ENCODE measurements at regions not wholly inside any gene's neighbourhood (a gene's known extent, or its start where the extent isn't known, plus 50 kb on each side); places are given as distances from the start of the nearest gene placed in this dataset.

- Histone ChIP-seq H3K27ac (ENCODE audit: extremely low read depth, low read depth, low read length) (no peak overlapping the region), H3K36me3 (ENCODE audit: control insufficient read depth in 2 of 2, insufficient read depth in 1 of 2, low read length in 2 of 2) (no peaks in the 10 kb centered on the region), H3K4me3 (ENCODE audit: low read depth, low read length) (no peak overlapping the region), H3K9me3 (ENCODE audit: control insufficient read depth, insufficient read depth, low read depth, low read length) (no peaks in the 10 kb centered on the region), H3K4me1 (ENCODE audit: control insufficient read depth, insufficient read depth, low read length) (no peaks in the 10 kb centered on the region)
- CTCF ChIA-PET: interaction anchor here (0.5 to 0.8 kb wide), 3 partner anchors 45 to 1424 kb away, joined by 3 to 5 read pairs (median 3); no protein-coding TSS in a partner anchor
- POLR2A ChIA-PET: no interaction called here
- TF ChIP-seq ZBTB20 (tag by site-specific recombination; IDR thresholded peaks at IDR 0.05): no peak
- no peak for TF ChIP-seq SP7 (tag by site-specific recombination; IDR thresholded peaks at IDR 0.05)
- TF ChIP-seq ZNF701 (tag by site-specific recombination; IDR thresholded peaks at IDR 0.05): no peak
- TF ChIP-seq ZSCAN4 (tag by site-specific recombination; IDR thresholded peaks at IDR 0.05): no peak
- no peak for TF ChIP-seq ZNF777 (tag by site-specific recombination; IDR thresholded peaks at IDR 0.05; ENCODE audit: borderline replicate concordance)
- TF ChIP-seq, protein P1, sequence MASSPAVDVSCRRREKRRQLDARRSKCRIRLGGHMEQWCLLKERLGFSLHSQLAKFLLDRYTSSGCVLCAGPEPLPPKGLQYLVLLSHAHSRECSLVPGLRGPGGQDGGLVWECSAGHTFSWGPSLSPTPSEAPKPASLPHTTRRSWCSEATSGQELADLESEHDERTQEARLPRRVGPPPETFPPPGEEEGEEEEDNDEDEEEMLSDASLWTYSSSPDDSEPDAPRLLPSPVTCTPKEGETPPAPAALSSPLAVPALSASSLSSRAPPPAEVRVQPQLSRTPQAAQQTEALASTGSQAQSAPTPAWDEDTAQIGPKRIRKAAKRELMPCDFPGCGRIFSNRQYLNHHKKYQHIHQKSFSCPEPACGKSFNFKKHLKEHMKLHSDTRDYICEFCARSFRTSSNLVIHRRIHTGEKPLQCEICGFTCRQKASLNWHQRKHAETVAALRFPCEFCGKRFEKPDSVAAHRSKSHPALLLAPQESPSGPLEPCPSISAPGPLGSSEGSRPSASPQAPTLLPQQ (tag by site-specific recombination; IDR thresholded peaks at IDR 0.05): no peak
- no peak for TF ChIP-seq ZNF211 (tag by site-specific recombination; IDR thresholded peaks at IDR 0.05; ENCODE audit: low read depth)
- no peak for TF ChIP-seq ZFP69B (tag by site-specific recombination; IDR thresholded peaks at IDR 0.05)
- TF ChIP-seq, protein P2, sequence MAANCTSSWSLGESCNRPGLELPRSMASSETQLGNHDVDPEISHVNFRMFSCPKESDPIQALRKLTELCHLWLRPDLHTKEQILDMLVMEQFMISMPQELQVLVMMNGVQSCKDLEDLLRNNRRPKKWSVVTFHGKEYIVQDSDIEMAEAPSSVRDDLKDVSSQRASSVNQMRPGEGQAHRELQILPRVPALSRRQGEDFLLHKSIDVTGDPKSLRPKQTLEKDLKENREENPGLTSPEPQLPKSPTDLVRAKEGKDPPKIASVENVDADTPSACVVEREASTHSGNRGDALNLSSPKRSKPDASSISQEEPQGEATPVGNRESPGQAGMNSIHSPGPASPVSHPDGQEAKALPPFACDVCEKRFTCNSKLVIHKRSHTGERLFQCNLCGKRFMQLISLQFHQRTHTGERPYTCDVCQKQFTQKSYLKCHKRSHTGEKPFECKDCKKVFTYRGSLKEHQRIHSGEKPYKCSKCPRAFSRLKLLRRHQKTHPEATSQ (tag by site-specific recombination; IDR thresholded peaks at IDR 0.05): no peak
- TF ChIP-seq KLF1 (tag by site-specific recombination; IDR thresholded peaks at IDR 0.05): no peak
- TF ChIP-seq, protein P3, sequence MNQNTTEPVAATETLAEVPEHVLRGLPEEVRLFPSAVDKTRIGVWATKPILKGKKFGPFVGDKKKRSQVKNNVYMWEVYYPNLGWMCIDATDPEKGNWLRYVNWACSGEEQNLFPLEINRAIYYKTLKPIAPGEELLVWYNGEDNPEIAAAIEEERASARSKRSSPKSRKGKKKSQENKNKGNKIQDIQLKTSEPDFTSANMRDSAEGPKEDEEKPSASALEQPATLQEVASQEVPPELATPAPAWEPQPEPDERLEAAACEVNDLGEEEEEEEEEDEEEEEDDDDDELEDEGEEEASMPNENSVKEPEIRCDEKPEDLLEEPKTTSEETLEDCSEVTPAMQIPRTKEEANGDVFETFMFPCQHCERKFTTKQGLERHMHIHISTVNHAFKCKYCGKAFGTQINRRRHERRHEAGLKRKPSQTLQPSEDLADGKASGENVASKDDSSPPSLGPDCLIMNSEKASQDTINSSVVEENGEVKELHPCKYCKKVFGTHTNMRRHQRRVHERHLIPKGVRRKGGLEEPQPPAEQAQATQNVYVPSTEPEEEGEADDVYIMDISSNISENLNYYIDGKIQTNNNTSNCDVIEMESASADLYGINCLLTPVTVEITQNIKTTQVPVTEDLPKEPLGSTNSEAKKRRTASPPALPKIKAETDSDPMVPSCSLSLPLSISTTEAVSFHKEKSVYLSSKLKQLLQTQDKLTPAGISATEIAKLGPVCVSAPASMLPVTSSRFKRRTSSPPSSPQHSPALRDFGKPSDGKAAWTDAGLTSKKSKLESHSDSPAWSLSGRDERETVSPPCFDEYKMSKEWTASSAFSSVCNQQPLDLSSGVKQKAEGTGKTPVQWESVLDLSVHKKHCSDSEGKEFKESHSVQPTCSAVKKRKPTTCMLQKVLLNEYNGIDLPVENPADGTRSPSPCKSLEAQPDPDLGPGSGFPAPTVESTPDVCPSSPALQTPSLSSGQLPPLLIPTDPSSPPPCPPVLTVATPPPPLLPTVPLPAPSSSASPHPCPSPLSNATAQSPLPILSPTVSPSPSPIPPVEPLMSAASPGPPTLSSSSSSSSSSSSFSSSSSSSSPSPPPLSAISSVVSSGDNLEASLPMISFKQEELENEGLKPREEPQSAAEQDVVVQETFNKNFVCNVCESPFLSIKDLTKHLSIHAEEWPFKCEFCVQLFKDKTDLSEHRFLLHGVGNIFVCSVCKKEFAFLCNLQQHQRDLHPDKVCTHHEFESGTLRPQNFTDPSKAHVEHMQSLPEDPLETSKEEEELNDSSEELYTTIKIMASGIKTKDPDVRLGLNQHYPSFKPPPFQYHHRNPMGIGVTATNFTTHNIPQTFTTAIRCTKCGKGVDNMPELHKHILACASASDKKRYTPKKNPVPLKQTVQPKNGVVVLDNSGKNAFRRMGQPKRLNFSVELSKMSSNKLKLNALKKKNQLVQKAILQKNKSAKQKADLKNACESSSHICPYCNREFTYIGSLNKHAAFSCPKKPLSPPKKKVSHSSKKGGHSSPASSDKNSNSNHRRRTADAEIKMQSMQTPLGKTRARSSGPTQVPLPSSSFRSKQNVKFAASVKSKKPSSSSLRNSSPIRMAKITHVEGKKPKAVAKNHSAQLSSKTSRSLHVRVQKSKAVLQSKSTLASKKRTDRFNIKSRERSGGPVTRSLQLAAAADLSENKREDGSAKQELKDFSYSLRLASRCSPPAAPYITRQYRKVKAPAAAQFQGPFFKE (tag by site-specific recombination; IDR thresholded peaks at IDR 0.05; ENCODE audit: borderline replicate concordance): no peak
- TF ChIP-seq ZNF146 (tag by site-specific recombination; IDR thresholded peaks at IDR 0.05): no peak
- TF ChIP-seq MZF1 (tag by site-specific recombination; IDR thresholded peaks at IDR 0.05; ENCODE audit: borderline replicate concordance): no peak
Observed at GRCh38 chr6:81634155-81634880, 118.2 kb downstream of the TENT5A start.

DNA sequence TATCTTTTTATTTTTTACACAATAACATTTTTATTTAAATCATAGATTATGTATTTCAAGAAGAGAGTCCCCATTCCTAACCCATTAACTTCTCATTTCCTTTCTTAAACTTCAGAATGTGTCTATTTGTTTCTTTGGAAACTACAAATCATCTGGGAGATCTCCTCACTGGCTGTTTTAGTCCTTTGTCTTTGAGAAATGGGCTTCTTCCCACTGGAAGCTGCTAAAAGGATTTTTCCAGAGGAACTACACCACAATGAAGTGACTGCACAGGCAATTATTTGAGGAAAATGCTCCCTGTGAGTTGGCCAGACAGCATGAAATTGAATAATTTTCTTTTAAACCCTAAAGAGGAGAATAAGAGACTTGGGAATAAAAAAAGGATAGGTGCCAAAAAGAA is 119.1 kb downstream of the TENT5A start:
- ChIA-PET CTCF (interaction anchor here (0.8 kb wide), 1 partner anchor 120 kb away, joined by 5 read pairs; no protein-coding TSS in a partner anchor), POLR2A (no interaction called here)
- TF ChIP-seq, protein P4, sequence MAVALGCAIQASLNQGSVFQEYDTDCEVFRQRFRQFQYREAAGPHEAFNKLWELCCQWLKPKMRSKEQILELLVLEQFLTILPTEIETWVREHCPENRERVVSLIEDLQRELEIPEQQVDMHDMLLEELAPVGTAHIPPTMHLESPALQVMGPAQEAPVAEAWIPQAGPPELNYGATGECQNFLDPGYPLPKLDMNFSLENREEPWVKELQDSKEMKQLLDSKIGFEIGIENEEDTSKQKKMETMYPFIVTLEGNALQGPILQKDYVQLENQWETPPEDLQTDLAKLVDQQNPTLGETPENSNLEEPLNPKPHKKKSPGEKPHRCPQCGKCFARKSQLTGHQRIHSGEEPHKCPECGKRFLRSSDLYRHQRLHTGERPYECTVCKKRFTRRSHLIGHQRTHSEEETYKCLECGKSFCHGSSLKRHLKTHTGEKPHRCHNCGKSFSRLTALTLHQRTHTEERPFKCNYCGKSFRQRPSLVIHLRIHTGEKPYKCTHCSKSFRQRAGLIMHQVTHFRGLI (tag by site-specific recombination; IDR thresholded peaks at IDR 0.05): no peak
- no peak for TF ChIP-seq PRDM4 (tag by site-specific recombination; IDR thresholded peaks at IDR 0.05)
- no peak for TF ChIP-seq ZNF174 (tag by site-specific recombination; IDR thresholded peaks at IDR 0.05)
- no peak for TF ChIP-seq ZNF654 (tag by site-specific recombination; IDR thresholded peaks at IDR 0.05; ENCODE audit: low read depth)
- Histone ChIP-seq H3K4me3 (ENCODE audit: low read depth, low read length) (no peak overlapping the region), H3K27ac (ENCODE audit: extremely low read depth, low read depth, low read length) (no peak overlapping the region), H3K36me3 (ENCODE audit: control insufficient read depth in 2 of 2, insufficient read depth in 1 of 2, low read length in 2 of 2) (no peaks in the 10 kb centered on the region), H3K4me1 (ENCODE audit: control insufficient read depth, insufficient read depth, low read length) (no peaks in the 10 kb centered on the region), H3K9me3 (ENCODE audit: control insufficient read depth, insufficient read depth, low read depth, low read length) (no peaks in the 10 kb centered on the region)
